Coronary artery (tissue), 2 donors: ENCODE measurements at regions not wholly inside any gene's neighbourhood (a gene's known extent, or its start where the extent isn't known, plus 50 kb on each side); places are given as distances from the start of the nearest gene placed in this dataset.

Experiments used
- DNase-seq: peaks from one replicate; pipeline ENCODE4 v3.0.0-alpha.2; 2017; ENCODE audit warnings: low spot score
- H3K27ac ChIP-seq, 2 donors: fragments of 200-600 bp; sonication (generic); one replicate each; pipeline ENCODE4 v1.5.1; 2016 to 2019
- H3K4me3 ChIP-seq: fragments of 200-600 bp; sonication (generic); 2 replicates; pipeline ENCODE4 v1.5.1; 2016; ENCODE audit warnings: mild to moderate bottlenecking, moderate library complexity
- CTCF ChIP-seq: fragments of 200-600 bp; sonication (generic); IDR thresholded peaks from one replicate; pipeline ENCODE4 v1.5.1; 2019; ENCODE audit warnings: antibody characterized with exemption

DNA sequence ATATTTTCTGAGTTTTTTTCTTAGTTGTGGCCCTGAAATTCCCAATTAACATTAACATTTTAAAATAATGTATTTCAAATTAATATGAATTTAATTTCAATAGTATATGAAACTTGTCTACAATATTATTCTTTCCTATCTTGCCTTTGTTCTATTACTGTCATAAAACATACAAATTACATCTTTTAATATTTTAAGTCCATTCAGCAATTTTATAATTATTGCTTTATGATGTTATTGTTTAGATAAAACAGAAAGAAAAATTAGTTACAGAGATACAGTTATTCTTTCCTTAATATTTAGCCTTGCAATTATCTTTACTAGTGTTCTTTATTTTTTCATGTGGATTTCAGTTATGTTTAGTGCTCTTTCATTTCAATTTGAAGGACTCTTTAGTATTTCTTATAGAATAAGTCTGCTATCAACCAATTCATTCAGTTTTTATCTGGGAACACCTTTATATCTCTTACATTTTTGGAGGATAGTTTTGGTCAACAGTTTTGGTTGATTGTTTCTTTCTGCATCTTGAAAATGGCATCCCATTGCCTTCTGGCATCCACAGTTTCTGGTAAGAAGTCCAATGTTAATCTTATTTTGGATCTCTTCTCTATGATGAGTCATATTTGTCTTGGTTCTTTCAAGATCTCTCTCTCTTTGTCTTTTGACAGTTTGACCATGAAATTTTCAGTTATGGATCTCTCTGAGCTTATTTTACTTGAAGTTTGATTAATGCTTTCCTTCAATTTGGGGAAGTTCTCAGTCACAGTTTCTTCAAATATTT lies 76.9 kb upstream of the CHST9 start:
- no peak for DNase-seq
- TF ChIP-seq CTCF, result no peak
- no peak overlapping the region for H3K4me3 ChIP-seq
- no peak overlapping the region for H3K27ac ChIP-seq

- H3K27ac ChIP-seq, result no peak overlapping the region
- DNase-seq, result no peak
- TF ChIP-seq CTCF, result no peak
- H3K4me3 ChIP-seq, result no peak overlapping the region
Measured at GRCh38 chr18:27253571-27253970, 68.5 kb upstream of the CHST9 start.

DNA sequence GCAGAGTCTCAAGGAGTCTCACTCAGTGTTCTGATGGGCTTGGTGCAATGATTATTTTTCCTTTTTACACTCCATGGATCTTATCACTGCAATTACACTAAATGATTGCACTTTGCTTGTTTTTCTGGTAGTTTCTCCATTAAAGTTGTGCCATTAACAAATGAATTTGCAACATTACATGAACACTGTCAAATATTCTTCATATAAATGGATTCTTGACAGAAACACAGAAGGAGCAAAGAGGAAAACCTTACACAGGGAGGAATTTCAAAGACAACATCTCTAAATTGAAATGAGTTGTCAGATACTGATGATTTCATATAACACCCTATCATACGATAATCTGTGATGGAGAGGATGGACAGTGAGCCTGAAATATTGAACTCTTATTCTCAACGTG lies 65.4 kb upstream of the CHST9 start:
- no peak for DNase-seq
- H3K27ac ChIP-seq, result no peak overlapping the region
- no peak for TF ChIP-seq CTCF
- H3K4me3 ChIP-seq, result no peak overlapping the region

- no peak for TF ChIP-seq CTCF
- H3K27ac ChIP-seq, result no peak overlapping the region
- H3K4me3 ChIP-seq, result no peak overlapping the region
- DNase-seq, result no peak
Measured at GRCh38 chr18:27249933-27250332, 64.8 kb upstream of the CHST9 start.

GRCh38 chr18:27244259-27244658 lies 59.2 kb upstream of the CHST9 start:
- no peak overlapping the region for H3K4me3 ChIP-seq
- no peak overlapping the region for H3K27ac ChIP-seq
- no peak for TF ChIP-seq CTCF
- no peak for DNase-seq

DNA sequence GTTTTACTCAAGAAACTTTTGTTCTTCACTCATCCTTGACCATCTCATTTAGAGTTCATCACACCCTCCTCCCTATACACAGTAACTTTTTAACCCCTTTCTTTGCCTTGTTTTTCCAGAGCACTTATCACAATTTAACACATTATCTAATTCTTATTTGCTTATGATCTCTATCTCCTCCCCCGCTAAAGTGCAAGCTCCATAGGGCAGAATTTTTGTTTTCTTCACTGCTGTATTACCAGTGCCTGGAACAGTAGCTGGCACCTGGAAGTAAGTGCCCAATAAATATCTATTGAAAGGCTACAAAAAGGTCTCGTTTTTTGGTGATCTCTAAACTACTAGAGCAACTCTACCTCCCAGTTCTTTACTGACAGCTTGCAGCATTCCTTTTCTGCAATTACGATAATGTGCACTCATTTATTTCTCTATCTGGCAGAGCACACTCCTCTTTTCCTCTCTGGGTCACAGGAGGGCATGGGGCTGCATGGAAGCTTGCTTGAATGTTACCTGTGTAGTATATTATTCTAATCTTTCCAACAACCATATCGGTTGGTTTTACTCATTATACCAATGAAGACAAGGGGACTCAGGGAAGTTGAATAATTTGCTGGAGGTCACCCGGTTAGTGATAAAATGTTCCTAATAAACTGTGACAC lies 57.4 kb upstream of the CHST9 start:
- no peak for TF ChIP-seq CTCF
- no peak overlapping the region for H3K4me3 ChIP-seq
- DNase-seq, result no peak

DNA sequence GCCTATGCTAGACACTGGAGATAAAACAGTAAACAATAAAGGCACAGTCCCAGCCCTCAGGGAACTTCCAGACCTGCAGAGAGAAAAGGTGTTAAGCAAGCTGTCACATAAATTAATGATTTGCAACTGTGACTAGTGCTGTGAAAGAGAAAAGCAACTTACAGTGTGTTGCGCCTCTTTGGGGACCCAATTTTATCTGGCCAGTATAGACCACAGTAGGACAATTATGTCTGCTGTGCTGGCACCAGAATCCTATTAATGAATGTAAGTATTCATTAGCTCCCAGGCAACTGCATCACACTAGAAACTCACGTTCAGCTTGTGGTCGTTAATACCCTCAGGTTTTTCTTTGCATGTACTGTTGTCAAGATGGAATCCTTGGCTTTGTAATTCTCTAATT lies 55.3 kb upstream of the CHST9 start:
- Histone ChIP-seq H3K27ac (no peak overlapping the region), H3K4me3 (no peak overlapping the region)
- DNase-seq, result no peak
- no peak for TF ChIP-seq CTCF

More for the DNA sequence above, 57.4 kb upstream of the CHST9 start:
- no peak overlapping the region for H3K27ac ChIP-seq
